ENCODE measurements at regions not wholly inside any gene's neighbourhood (a gene's known extent, or its start where the extent isn't known, plus 50 kb on each side); places are given as distances from the start of the nearest gene placed in this dataset.

DNA sequence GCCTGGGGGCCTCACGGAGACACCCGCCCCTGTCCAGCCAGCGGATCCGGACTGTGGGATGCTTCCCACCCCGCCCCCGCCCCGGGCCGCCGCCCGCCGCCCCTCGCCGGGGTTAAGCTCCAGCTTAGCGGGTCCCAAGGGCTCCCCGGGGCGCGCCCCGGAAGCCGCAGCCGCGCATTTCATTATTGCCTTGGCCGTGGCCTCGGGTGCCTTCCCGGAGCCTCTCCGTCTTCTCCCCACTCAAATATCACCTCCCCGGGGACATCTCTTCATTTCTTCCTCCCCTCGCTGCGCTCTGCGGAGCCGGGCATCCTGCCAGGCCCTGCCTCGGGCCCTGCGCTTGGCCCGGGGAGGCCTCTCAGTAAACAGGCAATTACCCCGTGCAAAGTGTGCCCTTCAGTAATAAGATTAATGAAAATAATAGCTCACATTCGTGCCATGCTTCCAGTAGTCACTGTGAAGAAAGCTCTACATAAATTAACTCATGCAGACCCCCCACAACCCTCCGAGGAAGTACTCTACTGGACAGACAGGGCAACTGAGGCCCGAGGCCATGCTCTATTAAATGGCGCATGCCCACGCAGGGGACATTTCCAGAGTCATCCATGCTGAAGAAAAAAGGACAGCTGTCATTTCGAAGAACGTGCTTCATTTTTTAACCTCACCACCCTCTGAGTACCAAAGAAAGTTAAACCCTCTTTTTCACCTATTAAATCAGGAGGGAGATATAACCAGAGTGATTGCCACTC lies 49.9 kb upstream of the LAPTM5 start:
- TF ChIP-seq, protein P1, sequence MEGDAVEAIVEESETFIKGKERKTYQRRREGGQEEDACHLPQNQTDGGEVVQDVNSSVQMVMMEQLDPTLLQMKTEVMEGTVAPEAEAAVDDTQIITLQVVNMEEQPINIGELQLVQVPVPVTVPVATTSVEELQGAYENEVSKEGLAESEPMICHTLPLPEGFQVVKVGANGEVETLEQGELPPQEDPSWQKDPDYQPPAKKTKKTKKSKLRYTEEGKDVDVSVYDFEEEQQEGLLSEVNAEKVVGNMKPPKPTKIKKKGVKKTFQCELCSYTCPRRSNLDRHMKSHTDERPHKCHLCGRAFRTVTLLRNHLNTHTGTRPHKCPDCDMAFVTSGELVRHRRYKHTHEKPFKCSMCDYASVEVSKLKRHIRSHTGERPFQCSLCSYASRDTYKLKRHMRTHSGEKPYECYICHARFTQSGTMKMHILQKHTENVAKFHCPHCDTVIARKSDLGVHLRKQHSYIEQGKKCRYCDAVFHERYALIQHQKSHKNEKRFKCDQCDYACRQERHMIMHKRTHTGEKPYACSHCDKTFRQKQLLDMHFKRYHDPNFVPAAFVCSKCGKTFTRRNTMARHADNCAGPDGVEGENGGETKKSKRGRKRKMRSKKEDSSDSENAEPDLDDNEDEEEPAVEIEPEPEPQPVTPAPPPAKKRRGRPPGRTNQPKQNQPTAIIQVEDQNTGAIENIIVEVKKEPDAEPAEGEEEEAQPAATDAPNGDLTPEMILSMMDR (IDR thresholded peaks at IDR 0.05 in 8 of 11, conservative IDR thresholded peaks at IDR 0.05 in 3 of 11), result no peak
- no peak for TF ChIP-seq POLR2A (IDR thresholded peaks at IDR 0.05)
- peak in 2 of 3 donors; percentile 46 to 54 for TF ChIP-seq POLR2AphosphoS5 (IDR thresholded peaks at IDR 0.05)

Measured in spleen (tissue), 7 donors.